Ascending aorta (tissue), 2 donors: ENCODE measurements at regions not wholly inside any gene's neighbourhood (a gene's known extent, or its start where the extent isn't known, plus 50 kb on each side); places are given as distances from the start of the nearest gene placed in this dataset.

Source experiments
- DNase-seq, 2 donors: peaks; one replicate each; pipeline ENCODE4 v3.0.0-alpha.2; 2019; ENCODE audit warnings: low spot score in 2 of 2
- H3K27ac ChIP-seq, 2 donors: fragments of 200-600 bp; sonication (generic); one replicate each; pipeline ENCODE4 v1.5.1; 2016 to 2017; ENCODE audit warnings: mild to moderate bottlenecking in 1 of 2
- H3K27me3 ChIP-seq: fragments of 200-600 bp; sonication (generic); one replicate; pipeline ENCODE4 v1.5.1; 2017
- H3K36me3 ChIP-seq, 2 donors: fragments of 200-600 bp; sonication (generic); one replicate each; pipeline ENCODE4 v1.5.1; 2016
- H3K4me1 ChIP-seq, 2 donors: fragments of 200-600 bp; sonication (generic); one replicate each; pipeline ENCODE4 v1.5.1; 2016 to 2017; ENCODE audit warnings: mild to moderate bottlenecking in 1 of 2
- H3K4me3 ChIP-seq, 2 donors: fragments of 200-600 bp; sonication (generic); one replicate each; pipeline ENCODE4 v1.5.1; 2016 to 2017; ENCODE audit warnings: mild to moderate bottlenecking in 1 of 2
- H3K9me3 ChIP-seq, 2 donors: fragments of 200-600 bp; sonication (generic); one replicate each; pipeline ENCODE4 v1.5.1; 2016
- CTCF ChIP-seq, 3 experiments: fragments of 200-600 bp in 2 of 3; fragments of 450-650 bp in 1 of 3; sonication (generic) in 2 of 3; IDR thresholded peaks; one replicate each; pipeline ENCODE4 v1.5.1; 2016 to 2019; ENCODE audit warnings: antibody characterized with exemption in 3 of 3, mild to moderate bottlenecking in 1 of 3, moderate library complexity in 1 of 3
- intact Hi-C: fragments of 100-400 bp; cut with DNase I; formaldehyde crosslinking; loops from one replicate; pipeline ENCODE4 v1.15.1; 2023

GRCh38 chr3:80285388-80285787 is 517.6 kb upstream of the ROBO1 start:
- Histone ChIP-seq H3K4me3 (no peak overlapping the region), H3K27ac (no peak overlapping the region), H3K9me3 (no peaks in the 10 kb centered on the region), H3K27me3 (no peaks in the 10 kb centered on the region), H3K4me1 (no peaks in the 10 kb centered on the region), H3K36me3 (no peaks in the 10 kb centered on the region)
- no peak for TF ChIP-seq CTCF (IDR thresholded peaks at IDR 0.05)
- no peak for DNase-seq
- intact Hi-C loops = no loop called here

GRCh38 chr3:80283783-80284182 is 516.0 kb upstream of the ROBO1 start:
- no peak for TF ChIP-seq CTCF (IDR thresholded peaks at IDR 0.05)
- Histone ChIP-seq H3K27me3 (no peaks in the 10 kb centered on the region), H3K4me1 (no peaks in the 10 kb centered on the region), H3K4me3 (no peak overlapping the region), H3K27ac (no peak overlapping the region), H3K9me3 (no peaks in the 10 kb centered on the region), H3K36me3 (no peaks in the 10 kb centered on the region)
- DNase-seq = no peak
- intact Hi-C loops = no loop called here

- H3K27me3 ChIP-seq = no peaks in the 10 kb centered on the region
- H3K27ac ChIP-seq = no peak overlapping the region
- H3K9me3 ChIP-seq = no peaks in the 10 kb centered on the region
- no peak overlapping the region for H3K4me3 ChIP-seq
- H3K4me1 ChIP-seq = no peaks in the 10 kb centered on the region
- no peak for TF ChIP-seq CTCF (IDR thresholded peaks at IDR 0.05)
- DNase-seq = no peak
- intact Hi-C loops = no loop called here
- no peaks in the 10 kb centered on the region for H3K36me3 ChIP-seq
These were observed 510.3 kb upstream of the ROBO1 start for GRCh38 chr3:80278056-80278455.

- intact Hi-C loops = no loop called here
- TF ChIP-seq CTCF (IDR thresholded peaks at IDR 0.05) = no peak
- Histone ChIP-seq H3K4me1 (no peaks in the 10 kb centered on the region), H3K4me3 (no peak overlapping the region), H3K27me3 (no peaks in the 10 kb centered on the region), H3K9me3 (no peaks in the 10 kb centered on the region), H3K36me3 (no peaks in the 10 kb centered on the region), H3K27ac (no peak overlapping the region)
- DNase-seq = no peak
These were observed 507.3 kb upstream of the ROBO1 start for GRCh38 chr3:80275120-80275519.

- intact Hi-C loops = no loop called here
- no peak for TF ChIP-seq CTCF (IDR thresholded peaks at IDR 0.05)
- H3K27ac ChIP-seq = no peak overlapping the region
- H3K4me3 ChIP-seq = no peak overlapping the region
- H3K4me1 ChIP-seq = no peaks in the 10 kb centered on the region
- H3K36me3 ChIP-seq = no peaks in the 10 kb centered on the region
- no peaks in the 10 kb centered on the region for H3K9me3 ChIP-seq
- H3K27me3 ChIP-seq = no peaks in the 10 kb centered on the region
- DNase-seq = no peak
These were observed 495.5 kb upstream of the ROBO1 start for GRCh38 chr3:80263260-80263659.

- H3K27me3 ChIP-seq = no peaks in the 10 kb centered on the region
- TF ChIP-seq CTCF (IDR thresholded peaks at IDR 0.05) = no peak
- no peak overlapping the region for H3K27ac ChIP-seq
- no peak for DNase-seq
- H3K4me1 ChIP-seq = no peaks in the 10 kb centered on the region
- no peaks in the 10 kb centered on the region for H3K9me3 ChIP-seq
- no peak overlapping the region for H3K4me3 ChIP-seq
- H3K36me3 ChIP-seq = no peaks in the 10 kb centered on the region
- intact Hi-C loops = no loop called here
These were observed 493.3 kb upstream of the ROBO1 start for GRCh38 chr3:80261082-80261481.
